Naive thymus-derived CD8-positive, alpha-beta T cell (primary cell): ENCODE measurements at regions not wholly inside any gene's neighbourhood (a gene's known extent, or its start where the extent isn't known, plus 50 kb on each side); places are given as distances from the start of the nearest gene placed in this dataset.
A peak's percentile ranks its signal among the peaks of the same experiment; 100 is the strongest.
"Not testable (repeated sequence)": the region's sequence is repeated elsewhere in the genome, so short reads cannot be mapped to it uniquely, and the experiment has no call there.

ENCODE experiments used
- ATAC-seq, 2 donors: fragments of 150-1000 bp; cut with Tn5 transposase in 1 of 2; sonication (Bioruptor Pico), chemical (Tn5 transposase) in 1 of 2; 1 replicate in 1 of 2; 2 replicates in 1 of 2; pipeline ENCODE4 v1.10.0; 2021; ENCODE audit warnings: mild to moderate bottlenecking in 2 of 2, moderate library complexity in 2 of 2
- POLR2A ChIA-PET: fragments of 350-600 bp; sonication (Branson Sonifier 250); formaldehyde crosslinking; loops from one replicate; lab custom pipeline; 2021; ENCODE audit warnings: antibody characterized with exemption; lab: Charles Lee
- DNase-seq, 10 donors: peaks; one replicate each; pipeline versions ENCODE4 v3.0.0 to v3.0.0-alpha.2; 2020 to 2022
- H3K27ac Mint-ChIP-seq, 10 donors: one replicate each; pipeline ENCODE4 v1.8.0; 2020 to 2022; ENCODE audit warnings: mild to moderate bottlenecking in 10 of 10, mixed read lengths in 10 of 10, moderate library complexity in 4 of 10, inconsistent platforms in 1 of 10
- H3K27me3 Mint-ChIP-seq, 5 donors: one replicate each; pipeline ENCODE4 v1.8.0; 2021 to 2022; ENCODE audit warnings: mixed read lengths in 5 of 5
- H3K36me3 Mint-ChIP-seq, 3 donors: one replicate each; pipeline ENCODE4 v1.8.0; 2020 to 2022; ENCODE audit warnings: mixed read lengths in 3 of 3, mild to moderate bottlenecking in 2 of 3, inconsistent platforms in 1 of 3
- H3K4me1 Mint-ChIP-seq, 4 donors: one replicate each; pipeline ENCODE4 v1.8.0; 2021 to 2022; ENCODE audit warnings: mixed read lengths in 4 of 4
- H3K4me3 Mint-ChIP-seq, 10 donors: one replicate each; pipeline ENCODE4 v1.8.0; 2020 to 2022; ENCODE audit warnings: mild to moderate bottlenecking in 10 of 10, mixed read lengths in 10 of 10, moderate library complexity in 6 of 10, inconsistent platforms in 1 of 10
- H3K9me3 Mint-ChIP-seq, 9 donors: one replicate each; pipeline ENCODE4 v1.8.0; 2020 to 2022; ENCODE audit warnings: mixed read lengths in 9 of 9, mild to moderate bottlenecking in 3 of 9, inconsistent platforms in 1 of 9, moderate library complexity in 1 of 9

DNA sequence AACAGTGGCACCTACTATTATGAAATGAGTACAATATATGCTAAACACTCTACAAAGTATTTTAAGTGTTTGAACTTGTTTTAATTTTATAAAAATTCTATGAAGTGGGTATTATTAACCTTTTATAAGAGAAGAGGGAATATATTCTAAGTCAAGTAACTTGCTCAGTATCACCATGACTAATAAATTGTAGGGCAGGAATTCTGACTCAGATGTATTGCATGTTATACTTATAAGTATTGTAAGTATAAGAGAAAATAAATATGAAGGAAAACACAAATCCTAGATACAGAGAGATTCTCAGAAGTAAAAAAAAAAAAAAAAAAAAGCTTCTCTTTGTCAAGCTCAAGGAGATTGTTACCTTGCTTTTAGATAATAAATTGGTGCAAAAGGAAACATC, 893.2 kb downstream of the SLC16A7 start:
- POLR2A ChIA-PET = no interaction called here

DNA sequence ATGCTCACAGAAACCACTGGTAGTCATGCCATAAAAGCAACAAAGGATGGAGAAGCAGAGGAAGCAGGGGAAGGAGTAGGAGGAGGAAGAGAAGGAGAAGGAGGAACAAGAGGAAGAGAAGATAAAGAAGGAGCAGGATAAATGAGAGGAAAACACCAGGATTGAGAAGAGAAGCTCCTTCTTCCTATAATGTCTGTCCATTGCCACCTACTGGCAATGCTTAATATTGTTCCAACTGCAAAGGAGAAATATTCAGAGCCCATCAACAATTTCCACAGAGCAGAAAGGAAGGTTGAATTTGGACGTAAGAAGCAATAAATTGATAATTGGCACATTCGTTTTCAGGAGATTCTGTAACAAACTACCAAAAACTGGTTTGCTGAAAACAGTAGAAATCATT, 898.4 kb downstream of the SLC16A7 start:
- H3K36me3 Mint-ChIP-seq = no peaks in the 10 kb centered on the region
- ATAC-seq (no peak), DNase-seq (no peak)
- H3K27ac Mint-ChIP-seq = peak overlapping the region in 1 of 10 donors; percentile 40
- no peaks in the 10 kb centered on the region for H3K27me3 Mint-ChIP-seq
- H3K9me3 Mint-ChIP-seq = peaks cover 0 to 11% (median 0%) of the 10 kb centered on the region in 9 donors
- H3K4me1 Mint-ChIP-seq = no peaks in the 10 kb centered on the region
- peak overlapping the region in 1 of 10 donors; percentile 26 for H3K4me3 Mint-ChIP-seq
- POLR2A ChIA-PET = no interaction called here

More for the DNA sequence above, 893.2 kb downstream of the SLC16A7 start:
- ATAC-seq = no peak
- no peak for DNase-seq
- Mint-ChIP-seq H3K4me1 (no peaks in the 10 kb centered on the region), H3K9me3 (peaks cover 0 to 4% (median under 1%) of the 10 kb centered on the region in 9 donors), H3K36me3 (no peaks in the 10 kb centered on the region), H3K4me3 (no peak overlapping the region), H3K27me3 (no peaks in the 10 kb centered on the region), H3K27ac (no peak overlapping the region)

DNA sequence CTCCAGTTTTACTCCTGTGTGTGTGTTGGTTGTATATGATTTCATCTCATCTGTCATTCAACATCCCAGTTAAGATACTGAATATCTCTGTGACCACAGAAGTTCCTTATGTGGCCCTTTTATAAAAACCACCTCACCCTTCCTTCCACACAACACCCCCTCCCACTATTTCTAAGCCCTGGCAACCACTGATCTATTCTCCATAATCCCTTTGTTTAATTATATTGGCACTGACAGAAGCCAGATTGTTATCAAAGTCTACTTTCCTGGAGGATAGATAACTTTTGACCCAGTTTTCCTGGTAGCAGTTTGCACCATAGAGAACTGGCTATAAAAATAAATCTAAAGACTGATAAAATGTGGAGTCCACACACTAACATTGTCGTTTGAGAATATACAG, 902.8 kb downstream of the SLC16A7 start:
- no peak for DNase-seq
- peaks cover 0 to 16% (median 3%) of the 10 kb centered on the region in 9 donors for H3K9me3 Mint-ChIP-seq
- no peaks in the 10 kb centered on the region for H3K36me3 Mint-ChIP-seq
- no peaks in the 10 kb centered on the region for H3K27me3 Mint-ChIP-seq
- H3K4me3 Mint-ChIP-seq = no peak overlapping the region
- ATAC-seq = no peak
- POLR2A ChIA-PET = no interaction called here
- no peak overlapping the region for H3K27ac Mint-ChIP-seq
- H3K4me1 Mint-ChIP-seq = no peaks in the 10 kb centered on the region

DNA sequence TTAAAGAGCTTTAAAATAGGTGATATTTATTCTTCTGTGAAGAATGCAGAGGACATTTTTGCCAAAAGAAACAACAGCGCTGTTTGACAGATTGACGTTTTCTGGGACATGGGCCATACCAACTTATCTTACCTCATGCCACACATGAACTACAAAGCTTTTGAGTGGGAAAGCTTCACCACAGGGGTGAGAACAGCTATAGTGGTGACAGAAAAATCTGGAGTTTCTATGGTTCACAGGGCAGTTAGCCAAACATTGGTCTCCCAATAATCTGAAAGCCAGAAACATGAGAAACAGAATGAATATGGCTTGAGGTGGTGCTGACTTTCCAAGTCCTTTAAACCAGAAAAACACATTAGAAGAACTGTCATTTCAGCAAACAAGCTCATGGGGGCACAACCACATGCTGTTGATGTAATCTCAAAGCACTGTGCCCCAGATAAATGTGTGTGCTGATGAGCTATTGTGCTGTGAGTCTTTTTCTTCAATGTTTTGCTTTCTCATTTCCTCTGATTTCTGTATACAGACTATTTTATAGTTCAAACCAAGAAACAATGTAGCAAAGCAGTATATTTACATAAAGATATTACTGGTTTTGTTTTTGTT, 905.4 kb downstream of the SLC16A7 start:
- no peak for ATAC-seq
- Mint-ChIP-seq H3K27me3 (no peaks in the 10 kb centered on the region), H3K27ac (no peak overlapping the region), H3K9me3 (peaks cover 0 to 21% (median 5%) of the 10 kb centered on the region in 9 donors), H3K4me1 (no peaks in the 10 kb centered on the region), H3K4me3 (no peak overlapping the region), H3K36me3 (no peaks in the 10 kb centered on the region)
- no peak for DNase-seq
- POLR2A ChIA-PET = no interaction called here

DNA sequence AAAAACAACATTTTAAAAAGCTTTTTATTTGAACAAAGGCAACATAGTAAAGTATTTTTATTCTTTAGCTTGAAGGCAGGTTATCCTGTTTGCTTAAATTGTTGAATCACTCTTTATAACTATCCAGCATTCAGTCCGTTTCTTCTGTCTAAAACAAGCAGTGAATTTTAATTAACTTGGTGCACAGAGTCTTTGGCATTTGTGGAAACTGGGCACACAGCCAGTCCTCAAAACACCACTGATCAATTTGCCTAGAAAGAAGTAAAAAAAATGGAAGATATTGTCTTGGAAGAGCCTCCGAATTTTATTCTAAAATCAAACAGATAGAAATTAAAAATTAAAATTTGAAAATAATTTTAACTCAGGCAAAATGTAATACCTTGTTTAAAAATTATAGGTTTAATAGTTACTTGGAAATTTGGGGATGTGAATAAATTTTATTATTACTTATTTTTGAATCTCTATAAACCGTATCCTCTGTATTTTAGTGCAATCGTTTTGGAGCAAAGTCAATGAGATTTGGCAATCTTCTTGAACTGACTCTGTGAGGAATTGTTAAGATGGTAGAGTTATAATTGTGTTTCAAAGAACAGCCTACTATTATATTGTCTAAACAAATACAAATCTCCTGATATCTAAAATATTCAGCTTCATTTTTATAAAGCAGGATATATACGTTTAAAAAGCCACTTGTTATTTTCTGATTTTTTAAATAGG, 927.0 kb downstream of the SLC16A7 start:
- no peak overlapping the region for H3K27ac Mint-ChIP-seq
- no peaks in the 10 kb centered on the region for H3K4me1 Mint-ChIP-seq
- POLR2A ChIA-PET = no interaction called here

DNA sequence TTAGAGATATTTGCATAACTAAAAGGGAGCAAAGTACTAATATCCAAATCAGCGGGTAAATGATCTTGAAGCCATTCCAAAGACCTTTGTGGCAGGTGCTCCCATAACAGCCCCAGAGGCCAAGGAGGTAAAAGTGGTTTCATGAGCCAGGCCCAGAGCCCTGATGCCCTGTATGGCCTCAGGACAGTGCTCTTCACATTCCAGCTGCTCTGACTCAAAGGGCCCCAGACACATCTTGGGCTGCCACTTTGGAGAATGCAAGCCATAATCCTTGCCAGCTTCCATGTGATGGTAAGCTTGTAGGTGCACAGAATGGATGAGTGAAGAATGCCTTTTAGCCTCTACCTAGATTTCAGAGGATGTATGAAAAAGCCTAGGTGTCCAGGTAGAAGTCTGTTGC, 933.4 kb downstream of the SLC16A7 start:
- Mint-ChIP-seq H3K9me3 (peaks cover 0 to 17% (median 4%) of the 10 kb centered on the region in 9 donors), H3K27ac (no peak overlapping the region), H3K36me3 (no peaks in the 10 kb centered on the region), H3K4me1 (no peaks in the 10 kb centered on the region), H3K4me3 (no peak overlapping the region), H3K27me3 (no peaks in the 10 kb centered on the region)
- POLR2A ChIA-PET = no interaction called here
- no peak for DNase-seq
- no peak for ATAC-seq

More for the DNA sequence above, 927.0 kb downstream of the SLC16A7 start:
- ATAC-seq (no peak), DNase-seq (no peak)
- peaks cover 0 to 26% (median 7%) of the 10 kb centered on the region in 9 donors for H3K9me3 Mint-ChIP-seq
- no peaks in the 10 kb centered on the region for H3K36me3 Mint-ChIP-seq
- H3K27me3 Mint-ChIP-seq = no peaks in the 10 kb centered on the region
- H3K4me3 Mint-ChIP-seq = no peak overlapping the region

DNA sequence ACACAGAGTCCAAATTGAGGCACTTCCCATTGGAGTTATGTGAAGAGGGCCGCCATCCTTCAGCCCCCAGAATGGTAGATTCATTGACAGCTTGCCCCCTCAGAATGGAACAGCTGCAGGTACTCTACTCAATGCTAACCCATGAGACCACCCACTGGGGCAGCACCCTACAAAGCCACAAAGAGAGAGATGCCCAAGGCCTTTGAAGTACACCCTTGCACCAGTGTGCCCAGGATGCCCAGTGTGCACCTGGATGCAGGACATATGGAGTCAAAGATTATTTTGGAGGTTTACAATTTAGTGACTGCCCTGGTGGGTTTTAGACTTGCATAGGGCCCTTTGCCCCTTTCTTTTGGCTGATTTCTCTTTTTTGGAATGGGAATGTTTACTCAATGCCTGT, 933.9 kb downstream of the SLC16A7 start:
- H3K4me1 Mint-ChIP-seq = no peaks in the 10 kb centered on the region
- H3K9me3 Mint-ChIP-seq = peaks cover 0 to 17% (median 4%) of the 10 kb centered on the region in 9 donors
- H3K4me3 Mint-ChIP-seq = no peak overlapping the region
- ATAC-seq (no peak), DNase-seq (no peak)
- no peaks in the 10 kb centered on the region for H3K36me3 Mint-ChIP-seq
- no peaks in the 10 kb centered on the region for H3K27me3 Mint-ChIP-seq
- POLR2A ChIA-PET = no interaction called here
- H3K27ac Mint-ChIP-seq = no peak overlapping the region

DNA sequence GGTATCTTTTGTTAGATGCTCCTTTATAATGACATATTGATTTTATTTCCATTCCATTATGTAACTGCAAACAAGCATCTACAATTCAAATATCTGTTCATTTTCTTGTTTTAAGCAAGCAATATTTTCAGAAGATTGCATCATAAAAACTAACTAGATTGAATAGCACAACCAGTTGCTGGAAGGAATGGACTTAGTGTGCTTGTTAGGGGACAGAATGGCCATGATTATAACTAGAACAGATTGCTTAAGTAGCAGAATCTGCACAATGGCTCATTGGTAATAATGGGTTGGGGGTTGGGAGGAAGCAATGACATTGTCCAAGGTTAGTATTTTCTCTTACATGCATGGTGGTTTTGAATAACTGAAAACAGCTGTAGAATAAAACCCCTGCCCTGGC, 939.5 kb downstream of the SLC16A7 start:
- H3K4me3 Mint-ChIP-seq = no peak overlapping the region
- DNase-seq (no peak), ATAC-seq (no peak)
- POLR2A ChIA-PET = no interaction called here
- no peaks in the 10 kb centered on the region for H3K27me3 Mint-ChIP-seq
- no peak overlapping the region for H3K27ac Mint-ChIP-seq
- peaks cover 0 to 19% (median 2%) of the 10 kb centered on the region in 9 donors for H3K9me3 Mint-ChIP-seq
- H3K36me3 Mint-ChIP-seq = no peaks in the 10 kb centered on the region
- no peaks in the 10 kb centered on the region for H3K4me1 Mint-ChIP-seq

DNA sequence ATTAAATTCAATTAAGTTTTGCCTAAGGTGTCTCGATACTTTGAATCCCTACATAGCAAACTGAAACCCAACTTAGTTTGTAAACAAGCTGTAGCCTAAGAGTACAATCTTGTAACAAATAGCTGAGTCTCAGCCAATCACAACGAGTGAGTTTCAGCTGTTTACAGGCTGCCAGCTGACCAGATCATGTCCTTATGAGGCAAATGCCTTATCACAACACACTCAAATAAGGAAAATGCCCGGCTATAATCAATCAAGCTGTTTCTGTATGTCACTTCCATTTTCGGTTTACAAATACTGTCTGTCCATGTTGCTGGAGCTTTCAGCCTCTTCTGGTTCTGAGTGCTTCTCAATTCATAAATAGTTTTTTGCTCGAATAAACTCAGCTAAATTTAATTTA, 943.8 kb downstream of the SLC16A7 start:
- Mint-ChIP-seq H3K4me3 (no peak overlapping the region), H3K36me3 (no peaks in the 10 kb centered on the region), H3K27me3 (no peaks in the 10 kb centered on the region), H3K4me1 (no peaks in the 10 kb centered on the region), H3K9me3 (peaks cover 0 to 21% (median 2%) of the 10 kb centered on the region in 9 donors), H3K27ac (no peak overlapping the region)
- no peak for DNase-seq
- POLR2A ChIA-PET = no interaction called here
- ATAC-seq = no peak

DNA sequence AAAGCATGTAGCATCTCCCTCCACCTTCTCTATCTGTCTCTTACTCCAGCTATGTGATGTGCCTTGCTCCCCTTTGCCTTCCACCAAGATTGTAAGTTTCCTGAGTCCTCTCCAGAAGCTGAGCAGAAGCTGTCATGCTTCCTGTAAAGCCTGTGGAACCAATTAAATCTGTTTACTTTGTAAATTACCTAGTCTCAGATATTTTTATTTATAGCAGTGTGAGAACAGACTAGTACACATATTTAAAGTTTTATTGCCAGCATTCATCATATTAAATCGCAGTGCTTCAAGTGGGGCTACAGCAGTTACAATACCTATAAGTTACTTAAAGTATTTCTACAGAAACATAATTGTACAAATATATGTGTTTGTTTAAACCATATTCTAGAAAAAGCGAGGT, 973.1 kb downstream of the SLC16A7 start:
- ATAC-seq = no peak
- no peaks in the 10 kb centered on the region for H3K4me1 Mint-ChIP-seq
- H3K27me3 Mint-ChIP-seq = no peaks in the 10 kb centered on the region
- H3K4me3 Mint-ChIP-seq = no peak overlapping the region
- peaks cover 0 to 13% (median 4%) of the 10 kb centered on the region in 9 donors for H3K9me3 Mint-ChIP-seq
- H3K27ac Mint-ChIP-seq = no peak overlapping the region
- H3K36me3 Mint-ChIP-seq = no peaks in the 10 kb centered on the region
- no peak for DNase-seq
- POLR2A ChIA-PET = no interaction called here

DNA sequence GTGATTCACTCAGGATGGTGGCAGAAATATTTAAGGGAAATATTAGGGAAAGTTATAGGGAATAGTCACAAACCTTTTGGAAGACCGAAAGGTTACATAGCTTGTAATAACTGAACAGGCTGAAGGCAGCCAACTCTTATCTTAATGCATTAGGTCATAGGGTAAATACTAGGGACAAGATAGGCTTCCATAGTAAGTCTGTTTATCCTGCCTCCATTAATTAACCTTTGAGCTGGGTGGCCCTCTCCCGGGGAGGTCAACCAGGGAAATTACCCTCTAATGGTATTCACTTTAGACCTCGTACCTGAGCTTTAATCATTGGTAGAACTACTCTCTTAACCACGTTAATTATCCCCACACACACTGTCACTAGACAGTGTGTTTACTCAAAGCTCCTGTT, 981.8 kb downstream of the SLC16A7 start:
- Mint-ChIP-seq H3K4me1 (no peaks in the 10 kb centered on the region), H3K4me3 (no peak overlapping the region)
- POLR2A ChIA-PET = no interaction called here

DNA sequence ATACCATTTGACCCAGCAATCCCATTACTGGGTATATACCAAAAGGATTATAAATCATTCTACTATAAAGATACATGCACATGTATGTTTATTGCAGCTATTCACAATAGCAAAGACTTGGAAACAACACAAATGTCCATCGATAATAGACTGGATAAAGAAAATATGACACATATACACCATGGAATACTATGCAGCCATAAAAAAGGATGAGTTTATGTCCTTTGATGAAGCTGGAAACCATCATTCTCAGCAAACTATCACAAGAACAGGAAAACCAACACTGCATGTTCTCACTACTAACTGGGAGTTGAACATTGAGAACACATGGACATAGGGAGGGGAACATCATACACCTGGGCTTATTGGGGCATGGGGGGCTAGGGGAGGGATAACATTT, 991.8 kb downstream of the SLC16A7 start:
- H3K4me1 Mint-ChIP-seq, DNase-seq, H3K27me3 Mint-ChIP-seq, POLR2A ChIA-PET, H3K36me3 Mint-ChIP-seq, H3K4me3 Mint-ChIP-seq, H3K27ac Mint-ChIP-seq, ATAC-seq: not testable (repeated sequence)
- H3K9me3 Mint-ChIP-seq = peaks cover 1 to 30% (median 9%) of the 10 kb centered on the region in 9 donors

More for the DNA sequence above, 981.8 kb downstream of the SLC16A7 start:
- Mint-ChIP-seq H3K27ac (no peak overlapping the region), H3K9me3 (peaks cover 0 to 8% (median 3%) of the 10 kb centered on the region in 9 donors), H3K36me3 (no peaks in the 10 kb centered on the region), H3K27me3 (no peaks in the 10 kb centered on the region)
- no peak for DNase-seq
- no peak for ATAC-seq

DNA sequence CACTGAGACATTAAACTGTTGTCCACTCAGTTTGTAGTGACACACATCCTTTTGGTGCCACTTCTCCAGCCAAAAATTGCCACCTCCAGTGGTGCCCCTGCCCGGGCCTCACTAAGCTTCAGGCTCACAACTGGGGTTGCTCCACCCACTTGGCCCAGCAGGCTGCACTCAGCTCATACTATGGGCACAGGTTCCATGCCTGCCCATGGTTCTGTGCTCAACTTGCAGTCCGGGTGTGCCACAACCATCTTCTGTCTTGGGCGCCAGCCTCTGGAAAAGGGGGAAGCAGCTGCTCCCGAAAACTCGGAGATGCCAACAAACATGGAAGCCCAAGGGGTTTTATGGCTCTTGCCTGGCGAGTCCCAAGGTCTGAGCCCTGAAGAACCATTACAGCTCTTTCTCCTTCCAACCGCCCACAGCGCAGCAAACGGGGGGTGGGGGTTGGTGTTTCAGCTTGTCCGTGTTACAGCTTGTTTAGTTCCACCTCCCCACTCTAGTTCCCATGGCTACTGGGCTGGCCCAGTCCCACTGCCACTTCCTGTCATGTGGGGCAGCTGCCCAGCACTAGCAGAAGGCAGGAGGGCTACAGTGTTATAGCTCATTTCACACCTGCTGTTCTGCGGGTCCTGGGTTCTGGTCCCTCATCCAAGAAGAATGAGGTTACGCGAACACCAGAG, 998.3 kb downstream of the SLC16A7 start:
- no peaks in the 10 kb centered on the region for H3K27me3 Mint-ChIP-seq
- no peak overlapping the region for H3K27ac Mint-ChIP-seq
- H3K36me3 Mint-ChIP-seq = peaks cover 0 to 6% (median 0%) of the 10 kb centered on the region in 3 donors
- POLR2A ChIA-PET = no interaction called here
- peaks cover 5 to 34% (median 11%) of the 10 kb centered on the region in 9 donors for H3K9me3 Mint-ChIP-seq
- ATAC-seq = no peak
- no peak overlapping the region for H3K4me3 Mint-ChIP-seq
- DNase-seq = no peak
- H3K4me1 Mint-ChIP-seq = no peaks in the 10 kb centered on the region
